ENCODE measurements at regions not wholly inside any gene's neighbourhood (a gene's known extent, or its start where the extent isn't known, plus 50 kb on each side); places are given as distances from the start of the nearest gene placed in this dataset.

DNA sequence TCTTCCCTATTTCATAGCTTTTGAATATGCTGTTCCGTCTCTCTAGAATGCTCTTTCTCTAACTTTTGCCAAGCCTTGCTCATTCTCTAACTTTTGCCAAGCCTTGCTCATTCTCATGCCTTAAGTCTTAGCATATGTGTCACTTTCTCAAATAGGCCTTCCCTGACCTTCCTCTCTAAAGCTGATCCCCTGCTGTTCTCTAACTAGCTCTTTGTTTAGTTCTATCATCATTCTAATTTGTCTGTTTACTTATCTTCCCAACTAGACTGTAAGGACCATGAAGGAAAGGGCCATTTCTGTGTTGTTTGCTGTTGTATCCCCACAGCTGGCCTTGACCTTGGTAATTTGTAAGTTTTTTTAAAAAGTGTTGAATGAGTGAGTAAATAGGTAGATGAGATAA lies 71.1 kb downstream of the ZNF641 start:
- TF ChIP-seq, protein P1, sequence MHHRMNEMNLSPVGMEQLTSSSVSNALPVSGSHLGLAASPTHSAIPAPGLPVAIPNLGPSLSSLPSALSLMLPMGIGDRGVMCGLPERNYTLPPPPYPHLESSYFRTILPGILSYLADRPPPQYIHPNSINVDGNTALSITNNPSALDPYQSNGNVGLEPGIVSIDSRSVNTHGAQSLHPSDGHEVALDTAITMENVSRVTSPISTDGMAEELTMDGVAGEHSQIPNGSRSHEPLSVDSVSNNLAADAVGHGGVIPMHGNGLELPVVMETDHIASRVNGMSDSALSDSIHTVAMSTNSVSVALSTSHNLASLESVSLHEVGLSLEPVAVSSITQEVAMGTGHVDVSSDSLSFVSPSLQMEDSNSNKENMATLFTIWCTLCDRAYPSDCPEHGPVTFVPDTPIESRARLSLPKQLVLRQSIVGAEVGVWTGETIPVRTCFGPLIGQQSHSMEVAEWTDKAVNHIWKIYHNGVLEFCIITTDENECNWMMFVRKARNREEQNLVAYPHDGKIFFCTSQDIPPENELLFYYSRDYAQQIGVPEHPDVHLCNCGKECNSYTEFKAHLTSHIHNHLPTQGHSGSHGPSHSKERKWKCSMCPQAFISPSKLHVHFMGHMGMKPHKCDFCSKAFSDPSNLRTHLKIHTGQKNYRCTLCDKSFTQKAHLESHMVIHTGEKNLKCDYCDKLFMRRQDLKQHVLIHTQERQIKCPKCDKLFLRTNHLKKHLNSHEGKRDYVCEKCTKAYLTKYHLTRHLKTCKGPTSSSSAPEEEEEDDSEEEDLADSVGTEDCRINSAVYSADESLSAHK (tag by site-specific recombination; IDR thresholded peaks at IDR 0.05), result no peak
- TF ChIP-seq, protein P2, sequence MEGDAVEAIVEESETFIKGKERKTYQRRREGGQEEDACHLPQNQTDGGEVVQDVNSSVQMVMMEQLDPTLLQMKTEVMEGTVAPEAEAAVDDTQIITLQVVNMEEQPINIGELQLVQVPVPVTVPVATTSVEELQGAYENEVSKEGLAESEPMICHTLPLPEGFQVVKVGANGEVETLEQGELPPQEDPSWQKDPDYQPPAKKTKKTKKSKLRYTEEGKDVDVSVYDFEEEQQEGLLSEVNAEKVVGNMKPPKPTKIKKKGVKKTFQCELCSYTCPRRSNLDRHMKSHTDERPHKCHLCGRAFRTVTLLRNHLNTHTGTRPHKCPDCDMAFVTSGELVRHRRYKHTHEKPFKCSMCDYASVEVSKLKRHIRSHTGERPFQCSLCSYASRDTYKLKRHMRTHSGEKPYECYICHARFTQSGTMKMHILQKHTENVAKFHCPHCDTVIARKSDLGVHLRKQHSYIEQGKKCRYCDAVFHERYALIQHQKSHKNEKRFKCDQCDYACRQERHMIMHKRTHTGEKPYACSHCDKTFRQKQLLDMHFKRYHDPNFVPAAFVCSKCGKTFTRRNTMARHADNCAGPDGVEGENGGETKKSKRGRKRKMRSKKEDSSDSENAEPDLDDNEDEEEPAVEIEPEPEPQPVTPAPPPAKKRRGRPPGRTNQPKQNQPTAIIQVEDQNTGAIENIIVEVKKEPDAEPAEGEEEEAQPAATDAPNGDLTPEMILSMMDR (tag by site-specific recombination; IDR thresholded peaks at IDR 0.05), result no peak
- TF ChIP-seq ZNF274 (IDR thresholded peaks at IDR 0.05; ENCODE audit: low read length), result no peak
- TF ChIP-seq ZNF274 (tag by site-specific recombination; IDR thresholded peaks at IDR 0.05; ENCODE audit: borderline replicate concordance), result no peak
- no peak for TF ChIP-seq ZNF248 (tag by site-specific recombination; IDR thresholded peaks at IDR 0.05)
- TF ChIP-seq ZBTB20 (tag by site-specific recombination; IDR thresholded peaks at IDR 0.05), result no peak
- no peak for TF ChIP-seq ZBTB21 (tag by site-specific recombination; IDR thresholded peaks at IDR 0.05)

Data from HEK293 (cell line).